GM23248 (cell line): ENCODE measurements at regions not wholly inside any gene's neighbourhood (a gene's known extent, or its start where the extent isn't known, plus 50 kb on each side); places are given as distances from the start of the nearest gene placed in this dataset.

ENCODE experiments used
- EZH2 ChIP-seq: fragments of 200-600 bp; sonication (generic); IDR thresholded peaks from 2 replicates; pipeline ENCODE4 v1.6.1; 2018; ENCODE audit warnings: antibody characterized with exemption, mild to moderate bottlenecking; ENCODE audit not compliant: insufficient read depth, poor library complexity, severe bottlenecking
- EZH2phosphoT487 ChIP-seq: fragments of 200-600 bp; sonication (generic); IDR thresholded peaks from 2 replicates; pipeline ENCODE4 v1.6.1; 2018; ENCODE audit warnings: antibody characterized with exemption, moderate library complexity, mild to moderate bottlenecking, low read depth; ENCODE audit not compliant: insufficient read depth

GRCh38 chr13:63446329-63446728 is 2030.7 kb upstream of the PCDH20 start:
- no peak for TF ChIP-seq EZH2
- TF ChIP-seq EZH2phosphoT487 = no peak
